ENCODE measurements at regions not wholly inside any gene's neighbourhood (a gene's known extent, or its start where the extent isn't known, plus 50 kb on each side); places are given as distances from the start of the nearest gene placed in this dataset.
A peak's percentile ranks its signal among the peaks of the same experiment; 100 is the strongest.

GRCh38 chr12:123091230-123092150 lies 59.4 kb downstream of the PITPNM2 start:
- H3K4me1 ChIP-seq (ENCODE audit: control insufficient read depth, insufficient read depth, low read length): peaks cover 36% of the 10 kb centered on the region
- H3K36me3 ChIP-seq (ENCODE audit: control insufficient read depth, insufficient read depth, low read length, severe bottlenecking): no peaks in the 10 kb centered on the region
- no peaks in the 10 kb centered on the region for H3K27me3 ChIP-seq (replicated peaks; ENCODE audit: control insufficient read depth, insufficient read depth, low read length)
- no peak overlapping the region for H3K9ac ChIP-seq (ENCODE audit: low read length)
- no peak overlapping the region for H3K4me3 ChIP-seq (ENCODE audit: low read length)
- no peaks in the 10 kb centered on the region for H3K9me3 ChIP-seq (ENCODE audit: control insufficient read depth, low read length)
- DNase-seq (ENCODE audit: low read depth): no peak

GRCh38 chr12:123089631-123090353 lies 61.1 kb downstream of the PITPNM2 start:
- Histone ChIP-seq H3K4me1 (ENCODE audit: control insufficient read depth, insufficient read depth, low read length) (peaks cover 25% of the 10 kb centered on the region), H3K27me3 (replicated peaks; ENCODE audit: control insufficient read depth, insufficient read depth, low read length) (no peaks in the 10 kb centered on the region), H3K9me3 (ENCODE audit: control insufficient read depth, low read length) (no peaks in the 10 kb centered on the region), H3K4me3 (ENCODE audit: low read length) (no peak overlapping the region), H3K36me3 (ENCODE audit: control insufficient read depth, insufficient read depth, low read length, severe bottlenecking) (no peaks in the 10 kb centered on the region), H3K9ac (ENCODE audit: low read length) (no peak overlapping the region)
- peak; percentile 77 for DNase-seq (ENCODE audit: low read depth)

- no peaks in the 10 kb centered on the region for H3K9me3 ChIP-seq (ENCODE audit: control insufficient read depth, low read length)
- H3K36me3 ChIP-seq (ENCODE audit: control insufficient read depth, insufficient read depth, low read length, severe bottlenecking): no peaks in the 10 kb centered on the region
- H3K4me1 ChIP-seq (ENCODE audit: control insufficient read depth, insufficient read depth, low read length): peaks cover 19% of the 10 kb centered on the region
- H3K4me3 ChIP-seq (ENCODE audit: low read length): no peak overlapping the region
- H3K9ac ChIP-seq (ENCODE audit: low read length): no peak overlapping the region
- DNase-seq (ENCODE audit: low read depth): no peak
- no peaks in the 10 kb centered on the region for H3K27me3 ChIP-seq (replicated peaks; ENCODE audit: control insufficient read depth, insufficient read depth, low read length)
These were observed 61.8 kb downstream of the PITPNM2 start for GRCh38 chr12:123089140-123089539.

GRCh38 chr12:123085730-123086487 lies 65.0 kb downstream of the PITPNM2 start:
- no peak overlapping the region for H3K4me3 ChIP-seq (ENCODE audit: low read length)
- peak; percentile 58 for DNase-seq (ENCODE audit: low read depth)
- no peak overlapping the region for H3K9ac ChIP-seq (ENCODE audit: low read length)
- no peaks in the 10 kb centered on the region for H3K36me3 ChIP-seq (ENCODE audit: control insufficient read depth, insufficient read depth, low read length, severe bottlenecking)
- no peaks in the 10 kb centered on the region for H3K27me3 ChIP-seq (replicated peaks; ENCODE audit: control insufficient read depth, insufficient read depth, low read length)
- no peaks in the 10 kb centered on the region for H3K9me3 ChIP-seq (ENCODE audit: control insufficient read depth, low read length)
- H3K4me1 ChIP-seq (ENCODE audit: control insufficient read depth, insufficient read depth, low read length): peaks cover 16% of the 10 kb centered on the region

- H3K27me3 ChIP-seq (replicated peaks; ENCODE audit: control insufficient read depth, insufficient read depth, low read length): no peaks in the 10 kb centered on the region
- no peak overlapping the region for H3K4me3 ChIP-seq (ENCODE audit: low read length)
- no peaks in the 10 kb centered on the region for H3K36me3 ChIP-seq (ENCODE audit: control insufficient read depth, insufficient read depth, low read length, severe bottlenecking)
- H3K9me3 ChIP-seq (ENCODE audit: control insufficient read depth, low read length): no peaks in the 10 kb centered on the region
- H3K9ac ChIP-seq (ENCODE audit: low read length): no peak overlapping the region
- H3K4me1 ChIP-seq (ENCODE audit: control insufficient read depth, insufficient read depth, low read length): peaks cover 14% of the 10 kb centered on the region
- DNase-seq (ENCODE audit: low read depth): no peak
These were observed 65.8 kb downstream of the PITPNM2 start for GRCh38 chr12:123085066-123085465.

GRCh38 chr12:123083661-123084571 lies 67.0 kb downstream of the PITPNM2 start:
- Histone ChIP-seq H3K4me3 (ENCODE audit: low read length) (no peak overlapping the region), H3K4me1 (ENCODE audit: control insufficient read depth, insufficient read depth, low read length) (peaks cover 3% of the 10 kb centered on the region), H3K36me3 (ENCODE audit: control insufficient read depth, insufficient read depth, low read length, severe bottlenecking) (no peaks in the 10 kb centered on the region), H3K9me3 (ENCODE audit: control insufficient read depth, low read length) (no peaks in the 10 kb centered on the region), H3K27me3 (replicated peaks; ENCODE audit: control insufficient read depth, insufficient read depth, low read length) (no peaks in the 10 kb centered on the region), H3K9ac (ENCODE audit: low read length) (no peak overlapping the region)
- no peak for DNase-seq (ENCODE audit: low read depth)

GRCh38 chr12:123080634-123081033 lies 70.3 kb downstream of the PITPNM2 start:
- Histone ChIP-seq H3K9me3 (ENCODE audit: control insufficient read depth, low read length) (no peaks in the 10 kb centered on the region), H3K4me3 (ENCODE audit: low read length) (no peak overlapping the region)

GRCh38 chr12:123078531-123079155 lies 72.2 kb downstream of the PITPNM2 start:
- H3K36me3 ChIP-seq (ENCODE audit: control insufficient read depth, insufficient read depth, low read length, severe bottlenecking): no peaks in the 10 kb centered on the region
- H3K9ac ChIP-seq (ENCODE audit: low read length): no peak overlapping the region
- H3K9me3 ChIP-seq (ENCODE audit: control insufficient read depth, low read length): no peaks in the 10 kb centered on the region
- peaks cover 13% of the 10 kb centered on the region for H3K4me1 ChIP-seq (ENCODE audit: control insufficient read depth, insufficient read depth, low read length)
- DNase-seq (ENCODE audit: low read depth): no peak
- no peak overlapping the region for H3K4me3 ChIP-seq (ENCODE audit: low read length)
- no peaks in the 10 kb centered on the region for H3K27me3 ChIP-seq (replicated peaks; ENCODE audit: control insufficient read depth, insufficient read depth, low read length)

More at GRCh38 chr12:123080634-123081033, 70.3 kb downstream of the PITPNM2 start:
- DNase-seq (ENCODE audit: low read depth): no peak
- H3K36me3 ChIP-seq (ENCODE audit: control insufficient read depth, insufficient read depth, low read length, severe bottlenecking): no peaks in the 10 kb centered on the region
- no peak overlapping the region for H3K9ac ChIP-seq (ENCODE audit: low read length)
- H3K4me1 ChIP-seq (ENCODE audit: control insufficient read depth, insufficient read depth, low read length): peaks cover 3% of the 10 kb centered on the region
- no peaks in the 10 kb centered on the region for H3K27me3 ChIP-seq (replicated peaks; ENCODE audit: control insufficient read depth, insufficient read depth, low read length)

GRCh38 chr12:123078120-123078465 lies 72.8 kb downstream of the PITPNM2 start:
- H3K9ac ChIP-seq (ENCODE audit: low read length): no peak overlapping the region
- no peak for DNase-seq (ENCODE audit: low read depth)
- H3K36me3 ChIP-seq (ENCODE audit: control insufficient read depth, insufficient read depth, low read length, severe bottlenecking): no peaks in the 10 kb centered on the region
- peaks cover 13% of the 10 kb centered on the region for H3K4me1 ChIP-seq (ENCODE audit: control insufficient read depth, insufficient read depth, low read length)
- H3K9me3 ChIP-seq (ENCODE audit: control insufficient read depth, low read length): no peaks in the 10 kb centered on the region
- no peaks in the 10 kb centered on the region for H3K27me3 ChIP-seq (replicated peaks; ENCODE audit: control insufficient read depth, insufficient read depth, low read length)
- no peak overlapping the region for H3K4me3 ChIP-seq (ENCODE audit: low read length)

Measured in adipocyte (in vitro differentiated cells).